Heart left ventricle (tissue), 16 donors: ENCODE measurements at regions not wholly inside any gene's neighbourhood (a gene's known extent, or its start where the extent isn't known, plus 50 kb on each side); places are given as distances from the start of the nearest gene placed in this dataset.

ENCODE experiments used
- ATAC-seq, 4 donors: fragments of 200-7000 bp; cut with Tn5 transposase; one replicate each; pipeline ENCODE4 v1.9.1; 2020 to 2022; ENCODE audit warnings: moderate library complexity in 4 of 4, mild to moderate bottlenecking in 3 of 4, moderate number of reproducible peaks in 1 of 4
- DNase-seq, 5 donors: peaks; one replicate each; pipeline ENCODE4 v3.0.0-alpha.2; 2020
- H3K27ac ChIP-seq, 12 donors: fragments of 200-600 bp; sonication (generic) in 4 of 12; one replicate each; pipeline versions ENCODE4 v1.5.0 to v1.8.0; 2016 to 2022; ENCODE audit warnings: mild to moderate bottlenecking in 2 of 12
- H3K27me3 ChIP-seq, 9 donors: fragments of 200-600 bp; sonication (generic) in 2 of 9; one replicate each; pipeline versions ENCODE4 v1.5.1 to v1.8.0; 2016 to 2022; ENCODE audit warnings: mild to moderate bottlenecking in 3 of 9
- H3K36me3 ChIP-seq, 9 donors: fragments of 200-600 bp; sonication (generic) in 2 of 9; one replicate each; pipeline versions ENCODE4 v1.5.0 to v1.8.0; 2018 to 2022; ENCODE audit warnings: mild to moderate bottlenecking in 2 of 9
- H3K4me1 ChIP-seq, 12 donors: fragments of 200-600 bp; sonication (generic) in 4 of 12; one replicate each; pipeline versions ENCODE4 v1.5.0 to v1.8.0; 2016 to 2022; ENCODE audit warnings: mild to moderate bottlenecking in 3 of 12
- H3K4me3 ChIP-seq, 12 donors: fragments of 200-600 bp; sonication (generic) in 4 of 12; one replicate each; pipeline versions ENCODE4 v1.5.0 to v1.8.0; 2017 to 2022; ENCODE audit warnings: mild to moderate bottlenecking in 9 of 12, moderate library complexity in 4 of 12
- H3K9me3 ChIP-seq, 12 donors: fragments of 200-600 bp; sonication (generic) in 4 of 12; one replicate each; pipeline versions ENCODE4 v1.5.0 to v1.8.0; 2016 to 2022; ENCODE audit warnings: mild to moderate bottlenecking in 1 of 12
- CTCF ChIP-seq, 12 donors: fragments of 200-600 bp; sonication (generic) in 4 of 12; IDR thresholded peaks; one replicate each; pipeline versions ENCODE4 v1.5.0 to v1.8.0; 2018 to 2022; ENCODE audit warnings: antibody characterized with exemption in 12 of 12, mild to moderate bottlenecking in 5 of 12
- POLR2A ChIP-seq, 2 donors: fragments of 450-650 bp; IDR thresholded peaks; one replicate each; pipeline ENCODE4 v1.6.1; 2017; ENCODE audit warnings: antibody characterized with exemption in 2 of 2, mild to moderate bottlenecking in 2 of 2, moderate library complexity in 2 of 2
- WGBS, 4 donors: extraction: QIAGEN DNeasy Blood & Tissue Kit in 2 of 4; methylation state at CpG; one replicate each; pipeline versions ENCODE4 v1.1.5 to v1.1.7; 2013 to 2018; 5-methylcytosine and 5-hydroxymethylcytosine counted together
- intact Hi-C, 10 donors: fragments of 100-400 bp; cut with DNase I; formaldehyde crosslinking; loops; one replicate each; pipeline versions ENCODE4 v1.11.1 to v1.14.2; 2022
- donor health status: ischemic (EF 13 %, LVEDD 7.1; RV severe dilation, severe dysfunction).
- donor health status: healthy with polysubstance abuse.
- donor health status: DM: no; HTN: yes; CAD: no.
- donor health status: DM: no; HTN: no; CAD: no.
- donor health status: ischemic (EF 25% LVEDD 6.9; RV normal size, moderate dysfunction).
- donor health status: ischemic (EF 25% LVEDD 5.7; RV mildly dilated, moderate dysfunction).
- donor health status: healthy.
- donor health status: DM: yes; HTN: yes; CAD: no.
- donor health status: ischemic (EF 35%, LVEDD 5.7; RV mildly dilated, moderate dysfunction).
- donor health status: nonischemic (EF 11% LVEDD 7.7; RV severe dilation, severe dysfunction).
- donor health status: DM: yes; HTN: yes; CAD: no.
- donor health status: PGD.
- donor health status: ischemic (EF 29% LVEDD 5.4; RV normal size, mild dysfunction).
- donor health status: nonischemic (EF 23%, LVEDD 6.1; RV moderate dilation, normal function).

GRCh38 chr10:133009218-133009950, 67.0 kb upstream of the CFAP46 start:
- Histone ChIP-seq H3K36me3 (no peaks in the 10 kb centered on the region), H3K27me3 (peaks cover 0 to 17% (median 0%) of the 10 kb centered on the region in 9 donors), H3K4me1 (peaks cover 0 to 22% (median 2%) of the 10 kb centered on the region in 12 donors), H3K4me3 (peak overlapping the region in 2 of 12 donors; percentile 20 to 43), H3K9me3 (no peaks in the 10 kb centered on the region), H3K27ac (peak overlapping the region in 7 of 12 donors; percentile 6 to 83 (median 55))
- intact Hi-C loops, result no loop called here
- TF ChIP-seq POLR2A (IDR thresholded peaks at IDR 0.05), result no peak
- peak; percentile 78 to 91 (median 88) for ATAC-seq
- 24 to 44% (median 35%) methylated on average over 14 to 23 of the region's 23 CpGs for WGBS, 4 donors
- peak; percentile 63 to 91 (median 81) for DNase-seq

- no peak overlapping the region for H3K4me3 ChIP-seq
- WGBS, 4 donors, result 85 to 97% (median 91%) methylated on average over 10 to 11 of the region's 11 CpGs
- intact Hi-C loops, result no loop called here
- peaks cover 0 to 22% (median 2%) of the 10 kb centered on the region in 12 donors for H3K4me1 ChIP-seq
- peak overlapping the region in 6 of 12 donors; percentile 9 to 83 (median 59) for H3K27ac ChIP-seq
- DNase-seq (no peak), ATAC-seq (no peak)
- no peaks in the 10 kb centered on the region for H3K9me3 ChIP-seq
- no peak for TF ChIP-seq CTCF (IDR thresholded peaks at IDR 0.05)
- TF ChIP-seq POLR2A (IDR thresholded peaks at IDR 0.05), result no peak
- H3K27me3 ChIP-seq, result peaks cover 0 to 12% (median 0%) of the 10 kb centered on the region in 9 donors
- H3K36me3 ChIP-seq, result no peaks in the 10 kb centered on the region
Observed at GRCh38 chr10:133008736-133009135, 66.4 kb upstream of the CFAP46 start.

GRCh38 chr10:133008196-133008595, 65.8 kb upstream of the CFAP46 start:
- peaks cover 0 to 9% (median 0%) of the 10 kb centered on the region in 9 donors for H3K27me3 ChIP-seq
- 80 to 89% (median 83%) methylated on average over 15 to 23 of the region's 23 CpGs for WGBS, 4 donors
- no peaks in the 10 kb centered on the region for H3K36me3 ChIP-seq
- no peak overlapping the region for H3K4me3 ChIP-seq
- no peaks in the 10 kb centered on the region for H3K9me3 ChIP-seq
- peaks cover 0 to 21% (median 2%) of the 10 kb centered on the region in 12 donors for H3K4me1 ChIP-seq
- no peak for ATAC-seq
- intact Hi-C loops, result no loop called here
- no peak for DNase-seq
- TF ChIP-seq POLR2A (IDR thresholded peaks at IDR 0.05), result no peak
- H3K27ac ChIP-seq, result peak overlapping the region in 2 of 12 donors; percentile 63 to 79

GRCh38 chr10:133007360-133007858, 65.0 kb upstream of the CFAP46 start:
- WGBS, 4 donors, result 73 to 83% (median 80%) methylated on average over 7 to 12 of the region's 12 CpGs
- intact Hi-C loops, result no loop called here
- Histone ChIP-seq H3K27ac (peak overlapping the region in 1 of 12 donors; percentile 27), H3K27me3 (peaks cover 0 to 9% (median 0%) of the 10 kb centered on the region in 9 donors), H3K9me3 (no peaks in the 10 kb centered on the region), H3K36me3 (no peaks in the 10 kb centered on the region), H3K4me3 (no peak overlapping the region), H3K4me1 (peaks cover 0 to 18% (median 2%) of the 10 kb centered on the region in 12 donors)
- DNase-seq (no peak), ATAC-seq (no peak)
- TF ChIP-seq CTCF (IDR thresholded peaks at IDR 0.05), result no peak
- no peak for TF ChIP-seq POLR2A (IDR thresholded peaks at IDR 0.05)

GRCh38 chr10:133006806-133007205, 64.4 kb upstream of the CFAP46 start:
- intact Hi-C loops, result no loop called here
- DNase-seq (no peak), ATAC-seq (no peak)
- WGBS, 4 donors, result 87 to 96% (median 90%) methylated on average over 18 of the region's 18 CpGs
- peak overlapping the region in 1 of 12 donors; percentile 27 for H3K27ac ChIP-seq
- H3K4me1 ChIP-seq, result peaks cover 0 to 18% (median 2%) of the 10 kb centered on the region in 12 donors
- H3K4me3 ChIP-seq, result no peak overlapping the region
- H3K9me3 ChIP-seq, result no peaks in the 10 kb centered on the region
- TF ChIP-seq CTCF (IDR thresholded peaks at IDR 0.05) (no peak), POLR2A (IDR thresholded peaks at IDR 0.05) (no peak)
- no peaks in the 10 kb centered on the region for H3K36me3 ChIP-seq
- peaks cover 0 to 9% (median 0%) of the 10 kb centered on the region in 9 donors for H3K27me3 ChIP-seq
